ENCODE measurements at regions not wholly inside any gene's neighbourhood (a gene's known extent, or its start where the extent isn't known, plus 50 kb on each side); places are given as distances from the start of the nearest gene placed in this dataset.

GRCh38 chr7:112395893-112396292 is 54.4 kb upstream of the IFRD1 start:
- TF ChIP-seq CTCF (conservative IDR thresholded peaks at IDR 0.05; ENCODE audit: low read length) (no peak), EZH2phosphoT487 (IDR thresholded peaks at IDR 0.05; ENCODE audit: borderline replicate concordance, low read depth, low read length) (no peak)

All from OCI-LY7 (cell line).